ENCODE measurements at regions not wholly inside any gene's neighbourhood (a gene's known extent, or its start where the extent isn't known, plus 50 kb on each side); places are given as distances from the start of the nearest gene placed in this dataset.

DNA sequence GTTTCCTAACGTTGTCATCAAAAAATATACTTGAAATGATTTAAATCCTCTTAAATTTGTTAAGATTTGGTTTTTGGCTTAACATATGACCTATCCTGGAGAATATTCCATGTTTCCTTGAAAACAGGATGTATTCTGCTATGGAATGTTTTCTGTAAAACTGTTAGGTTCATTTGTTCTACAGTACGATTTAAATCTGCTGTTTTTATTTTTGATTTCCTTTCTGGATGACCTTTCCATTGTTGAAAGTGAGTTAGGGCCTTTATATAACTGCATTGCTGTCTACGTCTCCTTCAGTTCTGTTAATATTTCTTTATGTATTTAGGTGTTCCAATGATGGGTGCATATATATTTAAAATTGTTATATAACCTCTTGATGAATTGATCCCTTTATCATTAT is 465.3 kb upstream of the ALCAM start:
- no peak for DNase-seq

DNA sequence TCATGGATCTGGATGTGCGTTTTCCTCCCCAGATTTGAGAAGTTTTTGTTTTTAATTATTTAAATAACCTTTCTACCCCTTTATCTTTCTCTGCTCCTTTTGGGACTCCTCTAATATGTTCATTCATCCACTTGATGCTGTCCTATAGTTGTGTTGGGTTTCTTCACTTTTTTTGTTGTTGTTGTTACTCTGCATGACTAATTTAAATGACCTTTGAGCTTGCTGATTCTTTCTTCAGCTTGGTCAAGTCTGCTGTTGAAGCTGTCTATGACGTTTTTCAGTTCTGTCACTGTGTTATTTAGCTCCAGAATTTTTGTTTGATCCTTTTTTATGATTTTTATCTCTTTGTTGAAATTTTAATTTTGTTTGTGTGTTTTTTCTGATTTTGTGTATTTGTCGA is 463.6 kb upstream of the ALCAM start:
- no peak for DNase-seq

GRCh38 chr3:104906001-104906639 is 460.6 kb upstream of the ALCAM start:
- DNase-seq = no peak

GRCh38 chr3:104907507-104907906 is 459.2 kb upstream of the ALCAM start:
- peak in 1 of 3 donors; percentile 9 for DNase-seq

GRCh38 chr3:104908761-104909160 is 457.9 kb upstream of the ALCAM start:
- no peak for DNase-seq

DNA sequence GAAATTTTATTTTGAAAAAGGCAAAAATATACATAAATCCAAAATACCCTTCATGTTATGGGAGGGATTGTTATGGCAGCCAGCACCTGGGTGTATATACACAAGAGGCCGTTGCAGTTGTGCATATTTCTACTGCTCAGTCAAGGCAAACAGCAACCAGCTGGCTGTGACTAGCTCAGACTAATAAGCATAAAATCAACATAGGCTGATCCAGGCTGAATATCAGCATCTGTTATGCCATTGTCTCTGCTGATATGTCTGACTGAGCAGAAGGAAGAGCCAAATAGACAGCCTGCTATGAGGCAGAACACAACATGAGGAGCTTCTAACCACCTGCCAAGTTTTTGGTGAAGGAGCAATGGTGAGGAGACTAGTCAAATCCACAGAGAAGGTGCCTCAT is 457.5 kb upstream of the ALCAM start:
- no peak for DNase-seq

GRCh38 chr3:104909721-104910120 is 457.0 kb upstream of the ALCAM start:
- no peak for DNase-seq

GRCh38 chr3:104911376-104911775 is 455.3 kb upstream of the ALCAM start:
- DNase-seq = no peak

- DNase-seq = no peak
Measured at GRCh38 chr3:104916971-104917370, 449.7 kb upstream of the ALCAM start.

DNA sequence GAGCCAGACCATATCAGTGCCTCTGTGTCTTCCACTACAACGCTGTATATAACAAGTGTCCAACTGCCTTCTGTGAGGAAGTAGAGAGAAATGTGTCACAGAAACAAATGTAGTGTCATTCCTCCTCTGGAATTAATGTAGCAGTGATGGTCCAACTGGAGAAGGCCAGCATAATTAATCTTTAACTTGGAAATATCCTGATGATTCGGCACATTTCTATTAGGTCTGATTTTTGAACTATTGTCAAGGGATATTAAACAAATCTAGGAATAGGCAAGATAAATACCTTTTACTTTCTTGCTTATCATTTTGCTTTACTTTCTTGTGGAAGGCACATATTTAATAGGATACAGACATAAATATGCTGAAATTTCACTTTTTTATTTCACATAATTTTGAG is 446.2 kb upstream of the ALCAM start:
- DNase-seq = no peak

- no peak for DNase-seq
Measured at GRCh38 chr3:104933972-104934371, 432.7 kb upstream of the ALCAM start.

DNA sequence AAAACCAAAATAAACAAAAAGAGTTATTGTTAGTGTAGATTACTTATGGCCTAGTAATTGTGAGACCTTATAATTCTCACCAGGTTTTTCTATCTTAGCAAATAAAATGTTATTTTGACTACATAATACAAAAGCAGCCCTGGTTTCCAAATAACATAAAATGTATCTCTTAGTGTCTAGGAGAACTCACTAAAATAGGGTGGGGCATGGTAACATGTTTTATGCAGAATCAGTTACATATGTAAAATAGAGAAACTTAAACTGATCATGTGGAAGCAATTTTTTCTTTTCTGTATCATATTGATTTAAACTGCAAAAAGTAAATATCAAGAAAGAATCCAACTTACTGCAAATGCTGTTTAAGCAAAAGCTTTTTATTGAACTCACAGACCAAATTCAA is 431.1 kb upstream of the ALCAM start:
- DNase-seq = no peak

DNA sequence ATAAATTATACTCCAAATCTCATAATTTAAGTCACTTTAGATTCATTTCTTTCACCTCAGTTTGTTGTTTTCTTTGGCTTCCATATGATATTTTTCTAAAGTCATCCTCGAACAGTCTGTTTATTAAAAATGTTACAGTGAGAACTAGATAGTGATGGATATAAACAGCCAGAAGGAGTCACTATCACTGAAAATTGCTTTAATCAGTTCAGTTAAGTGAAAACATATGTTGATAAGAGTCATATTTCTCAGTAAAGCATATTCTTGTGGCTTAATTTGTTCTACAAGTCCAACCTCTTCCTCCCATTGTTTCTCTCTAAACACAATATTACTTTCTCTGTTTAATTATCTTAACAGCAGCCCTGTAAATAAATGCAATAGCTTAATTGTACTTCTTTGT is 427.5 kb upstream of the ALCAM start:
- DNase-seq = no peak

DNA sequence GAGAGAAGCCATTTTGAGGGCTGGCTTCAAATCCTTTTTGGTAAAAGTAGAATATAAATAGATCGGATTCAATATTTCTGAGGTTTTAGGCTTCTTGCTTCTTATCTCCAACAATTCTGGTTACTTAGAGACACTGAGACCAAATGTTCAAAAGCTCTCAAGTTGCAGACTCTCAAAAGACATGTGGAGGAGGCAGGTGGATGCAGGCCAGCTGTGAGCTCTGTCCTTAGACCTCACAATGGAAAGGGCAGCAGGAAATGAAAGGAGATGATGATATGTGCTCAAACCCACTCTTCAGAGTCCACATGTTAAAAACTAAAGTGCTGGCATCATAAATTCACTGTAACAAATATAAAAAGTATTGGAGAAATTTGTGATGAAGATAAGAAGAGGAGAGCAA is 424.9 kb upstream of the ALCAM start:
- DNase-seq = no peak

DNA sequence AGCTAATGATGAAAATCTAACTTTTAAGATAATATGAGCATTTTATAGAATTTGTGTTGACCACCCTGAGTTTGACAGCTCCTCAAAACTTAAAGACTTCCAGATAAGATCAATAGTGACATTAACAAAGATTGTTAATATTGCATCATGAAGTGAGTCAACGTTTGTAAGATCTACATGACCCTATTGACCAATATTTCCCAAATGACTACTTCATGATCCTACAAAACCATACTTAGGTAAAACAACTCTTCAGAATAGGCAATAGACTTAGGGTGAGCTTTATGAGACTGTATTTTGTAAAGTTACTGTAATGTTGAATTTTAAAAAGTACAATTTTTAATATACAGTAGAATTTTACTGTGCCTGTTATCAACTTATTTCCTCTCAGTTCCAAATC is 422.7 kb upstream of the ALCAM start:
- no peak for DNase-seq

GRCh38 chr3:104947943-104948342 is 418.8 kb upstream of the ALCAM start:
- no peak for DNase-seq

DNA sequence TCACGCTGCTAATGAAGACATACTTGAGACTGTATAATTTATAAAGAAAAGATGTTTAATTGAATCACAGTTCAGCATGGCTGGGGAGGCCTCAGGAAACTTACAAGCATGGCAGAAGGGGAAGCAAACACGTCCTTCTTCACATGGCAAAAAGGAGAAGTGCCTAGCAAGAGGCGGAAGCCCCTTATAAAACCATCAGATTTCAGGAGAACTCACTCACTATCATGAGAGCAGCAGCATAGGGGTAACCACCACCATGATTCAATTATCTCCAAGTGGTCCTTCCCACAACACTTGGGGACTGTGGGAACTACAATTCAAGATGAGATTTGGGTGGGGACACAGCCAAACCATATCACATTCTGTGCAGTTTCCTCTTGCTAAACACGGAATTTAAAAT is 416.9 kb upstream of the ALCAM start:
- DNase-seq = peak in 1 of 3 donors; percentile 6

DNA sequence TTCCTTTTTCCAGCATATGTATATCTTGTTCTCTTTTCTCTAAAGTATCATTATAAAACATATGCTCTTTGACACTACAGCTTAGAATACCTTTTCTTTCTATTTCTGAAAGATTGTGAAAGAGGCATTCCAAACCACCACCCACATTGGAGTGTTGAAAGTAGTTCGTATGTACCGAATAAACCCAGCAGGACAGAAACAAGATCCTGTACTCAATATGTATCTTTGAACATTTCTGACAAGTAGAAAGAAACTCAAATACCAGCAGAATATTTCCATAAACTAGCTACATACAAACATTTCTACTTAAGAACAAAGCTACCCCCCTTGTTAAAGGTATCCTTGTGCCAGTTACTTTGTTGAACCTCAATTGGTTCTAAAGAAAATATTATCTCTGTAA is 415.3 kb upstream of the ALCAM start:
- no peak for DNase-seq

DNA sequence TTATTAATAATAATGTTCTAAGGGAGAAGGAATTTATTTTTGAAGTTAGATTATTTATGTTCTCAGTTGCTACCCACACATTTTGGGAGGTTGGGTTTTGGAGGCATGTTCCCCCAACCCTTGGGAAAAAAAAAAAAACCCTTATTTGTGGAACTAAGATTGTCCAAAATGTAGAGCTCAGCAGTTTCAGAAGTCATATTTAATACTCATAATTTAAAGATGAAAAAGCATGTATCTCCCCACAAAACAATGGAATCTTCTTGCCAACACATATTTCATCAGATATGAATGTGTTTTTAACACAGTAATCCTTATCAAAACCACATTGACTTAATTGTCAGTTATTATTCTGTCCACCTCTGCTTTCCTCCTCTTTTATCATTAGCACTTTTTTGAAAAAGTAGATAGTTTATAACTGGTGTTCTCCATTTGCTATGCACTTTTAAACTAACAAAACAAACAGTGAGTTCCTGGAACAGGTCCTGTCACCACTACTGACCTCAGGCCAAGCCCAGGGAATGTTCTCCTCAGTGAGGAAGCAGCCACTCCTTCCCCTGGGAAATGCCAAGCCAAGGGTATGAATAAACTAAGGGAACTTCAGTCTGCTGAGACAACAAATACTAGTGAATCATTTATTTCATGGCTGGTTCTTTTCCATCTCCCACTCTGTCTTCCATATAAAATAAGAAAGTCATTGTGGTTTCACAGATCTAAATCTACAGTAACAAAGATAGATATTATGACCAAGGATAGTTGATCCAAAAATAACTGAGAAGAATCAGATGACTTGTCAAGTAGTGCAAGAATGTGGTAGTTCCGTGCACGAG is 414.4 kb upstream of the ALCAM start:
- peak in 1 of 3 donors; percentile 20 for DNase-seq

- DNase-seq = no peak
Measured at GRCh38 chr3:104956620-104957345, 409.9 kb upstream of the ALCAM start.

- DNase-seq = no peak
Measured at GRCh38 chr3:104960579-104960978, 406.1 kb upstream of the ALCAM start.

DNA sequence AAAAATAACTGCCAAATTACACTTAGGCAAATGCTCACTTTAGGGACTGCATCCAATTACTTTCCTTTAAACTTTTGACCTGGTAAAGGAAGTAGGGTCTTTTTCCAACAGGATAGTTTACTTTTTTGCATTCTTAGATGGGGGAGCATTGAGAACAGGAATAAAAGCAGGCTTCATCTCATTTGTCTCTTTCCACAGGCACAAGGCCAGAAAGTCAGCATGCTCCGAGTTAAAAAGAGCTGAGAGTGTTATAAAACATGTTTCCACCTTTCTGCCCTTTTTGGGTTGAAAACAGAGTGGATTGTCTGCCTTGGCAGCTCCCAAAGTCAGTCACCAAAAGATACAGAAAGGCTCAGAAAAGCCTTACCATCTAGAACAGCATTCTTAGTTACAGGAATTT is 404.9 kb upstream of the ALCAM start:
- no peak for DNase-seq

DNA sequence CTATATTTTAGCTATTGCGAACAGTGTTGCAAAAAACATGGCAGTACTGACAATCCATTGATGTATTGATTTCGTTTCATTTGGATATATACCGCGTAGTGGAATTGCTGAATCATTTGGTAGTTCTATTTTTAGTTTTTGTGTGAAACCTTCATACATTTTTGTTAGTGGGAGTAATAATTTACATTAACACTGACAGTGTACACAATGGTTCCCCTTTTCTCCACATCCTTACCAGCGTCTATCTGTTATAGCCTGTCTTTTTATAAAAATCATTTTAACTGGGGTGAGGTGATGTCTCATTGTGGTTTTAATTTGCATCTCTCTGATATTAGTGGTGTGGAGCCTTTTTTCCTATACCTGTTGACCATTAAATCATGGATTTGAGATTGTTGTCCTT is 392.4 kb upstream of the ALCAM start:
- peak in 1 of 3 donors; percentile 7 for DNase-seq

DNA sequence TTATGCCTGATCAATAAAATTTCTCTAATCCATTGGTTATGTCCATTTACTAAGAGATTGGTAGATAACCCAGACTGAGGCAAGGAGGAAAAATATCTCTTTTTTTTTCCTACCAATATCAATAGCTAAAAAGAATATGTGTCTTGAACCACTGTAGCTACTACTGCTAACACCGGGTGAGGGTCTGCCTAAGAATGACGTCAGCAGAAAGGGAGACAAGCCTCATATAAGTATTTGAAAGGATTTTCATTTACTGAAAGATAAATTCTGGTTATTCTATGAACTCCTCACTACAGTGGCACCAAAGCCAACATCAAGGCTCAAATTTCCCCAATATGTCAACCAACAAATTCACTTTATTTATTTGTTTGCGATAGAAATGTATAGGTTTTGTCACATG is 389.0 kb upstream of the ALCAM start:
- DNase-seq = no peak

All from suppressor macrophage treated with lipopolysaccharide for 1 hour (primary cell).